ENCODE measurements at regions not wholly inside any gene's neighbourhood (a gene's known extent, or its start where the extent isn't known, plus 50 kb on each side); places are given as distances from the start of the nearest gene placed in this dataset.

GRCh38 chr5:35335752-35336151 lies 105.5 kb upstream of the PRLR start:
- no peak overlapping the region for H3K27ac ChIP-seq (ENCODE audit: low read depth, low read length)
- no peak overlapping the region for H4K8ac ChIP-seq (ENCODE audit: low read depth, low read length)
- no CpG with 5 or more reads among the region's 4 CpGs for WGBS (ENCODE audit: extremely low coverage, insufficient coverage, insufficient read length)

GRCh38 chr5:35333366-35333765 lies 103.1 kb upstream of the PRLR start:
- Histone ChIP-seq H3K4ac (ENCODE audit: low read depth, low read length) (no peak overlapping the region), H2BK12ac (ENCODE audit: low read length) (no peak overlapping the region), H3K4me1 (ENCODE audit: control insufficient read depth in 1 of 2, insufficient read depth in 2 of 2, low read length in 2 of 2) (no peaks in the 10 kb centered on the region), H4K12ac (ENCODE audit: low read depth, low read length) (no peak overlapping the region), H2BK120ac (ENCODE audit: insufficient read depth, low read length, poor library complexity) (no peak overlapping the region), H3K4me2 (ENCODE audit: low read length) (no peak overlapping the region), H3K27me3 (ENCODE audit: insufficient read depth, low read length) (no peaks in the 10 kb centered on the region), H3K79me1 (ENCODE audit: low read length) (peaks cover 2% of the 10 kb centered on the region), H3K14ac (ENCODE audit: low read length) (no peak overlapping the region), H2AK5ac (ENCODE audit: low read length) (no peak overlapping the region), H2AFZ (ENCODE audit: insufficient read depth, low read length, poor library complexity) (no peak overlapping the region), H3K9ac (ENCODE audit: low read length) (no peak overlapping the region), H3K27ac (ENCODE audit: low read depth, low read length) (no peak overlapping the region), H3K4me3 (ENCODE audit: low read depth, low read length) (no peak overlapping the region), H3K18ac (ENCODE audit: low read length) (no peak overlapping the region), H3K23ac (ENCODE audit: low read length) (no peak overlapping the region), H4K8ac (ENCODE audit: low read depth, low read length) (no peak overlapping the region), H4K91ac (ENCODE audit: low read depth, low read length) (no peak overlapping the region), H3K79me2 (ENCODE audit: control insufficient read depth, insufficient read depth, low read length, poor library complexity) (no peaks in the 10 kb centered on the region), H2BK5ac (ENCODE audit: low read depth, low read length, poor library complexity) (no peak overlapping the region), H3K36me3 (ENCODE audit: control insufficient read depth in 1 of 2, insufficient read depth in 2 of 2, low read length in 2 of 2) (no peaks in the 10 kb centered on the region), H3K9me3 (ENCODE audit: insufficient read depth, low read depth, low read length) (no peaks in the 10 kb centered on the region)
- no peak for DNase-seq
- no CpG with 5 or more reads among the region's 3 CpGs for WGBS (ENCODE audit: extremely low coverage, insufficient coverage, insufficient read length)

More at GRCh38 chr5:35335752-35336151, 105.5 kb upstream of the PRLR start:
- H3K9ac ChIP-seq (ENCODE audit: low read length): no peak overlapping the region
- no peak overlapping the region for H2AK5ac ChIP-seq (ENCODE audit: low read length)
- H2AFZ ChIP-seq (ENCODE audit: insufficient read depth, low read length, poor library complexity): no peak overlapping the region
- H3K4ac ChIP-seq (ENCODE audit: low read depth, low read length): no peak overlapping the region
- no peak overlapping the region for H3K23ac ChIP-seq (ENCODE audit: low read length)
- no peak for DNase-seq
- H2BK120ac ChIP-seq (ENCODE audit: insufficient read depth, low read length, poor library complexity): no peak overlapping the region
- no peak overlapping the region for H3K4me3 ChIP-seq (ENCODE audit: low read depth, low read length)
- no peak overlapping the region for H3K4me2 ChIP-seq (ENCODE audit: low read length)
- H2BK12ac ChIP-seq (ENCODE audit: low read length): no peak overlapping the region
- no peak overlapping the region for H4K12ac ChIP-seq (ENCODE audit: low read depth, low read length)
- H3K14ac ChIP-seq (ENCODE audit: low read length): no peak overlapping the region
- no peak overlapping the region for H2BK5ac ChIP-seq (ENCODE audit: low read depth, low read length, poor library complexity)
- peaks cover 6% of the 10 kb centered on the region for H3K79me1 ChIP-seq (ENCODE audit: low read length)
- no peaks in the 10 kb centered on the region for H3K36me3 ChIP-seq (ENCODE audit: control insufficient read depth in 1 of 2, insufficient read depth in 2 of 2, low read length in 2 of 2)
- no peaks in the 10 kb centered on the region for H3K79me2 ChIP-seq (ENCODE audit: control insufficient read depth, insufficient read depth, low read length, poor library complexity)
- H3K4me1 ChIP-seq (ENCODE audit: control insufficient read depth in 1 of 2, insufficient read depth in 2 of 2, low read length in 2 of 2): peaks cover 4% of the 10 kb centered on the region in 2 experiments
- H3K27me3 ChIP-seq (ENCODE audit: insufficient read depth, low read length): no peaks in the 10 kb centered on the region
- H3K9me3 ChIP-seq (ENCODE audit: insufficient read depth, low read depth, low read length): peaks cover 3% of the 10 kb centered on the region
- no peak overlapping the region for H3K18ac ChIP-seq (ENCODE audit: low read length)
- no peak overlapping the region for H4K91ac ChIP-seq (ENCODE audit: low read depth, low read length)

- H2BK5ac ChIP-seq (ENCODE audit: low read depth, low read length, poor library complexity): no peak overlapping the region
- H3K4ac ChIP-seq (ENCODE audit: low read depth, low read length): no peak overlapping the region
- no peaks in the 10 kb centered on the region for H3K79me1 ChIP-seq (ENCODE audit: low read length)
- no peak overlapping the region for H3K4me2 ChIP-seq (ENCODE audit: low read length)
- no peaks in the 10 kb centered on the region for H3K9me3 ChIP-seq (ENCODE audit: insufficient read depth, low read depth, low read length)
- no peak overlapping the region for H3K4me3 ChIP-seq (ENCODE audit: low read depth, low read length)
- H4K8ac ChIP-seq (ENCODE audit: low read depth, low read length): no peak overlapping the region
- DNase-seq: no peak
- no peaks in the 10 kb centered on the region for H3K79me2 ChIP-seq (ENCODE audit: control insufficient read depth, insufficient read depth, low read length, poor library complexity)
- H3K18ac ChIP-seq (ENCODE audit: low read length): no peak overlapping the region
- no peak overlapping the region for H2BK120ac ChIP-seq (ENCODE audit: insufficient read depth, low read length, poor library complexity)
- H3K9ac ChIP-seq (ENCODE audit: low read length): no peak overlapping the region
- no peak overlapping the region for H3K23ac ChIP-seq (ENCODE audit: low read length)
- H2AK5ac ChIP-seq (ENCODE audit: low read length): no peak overlapping the region
- H4K91ac ChIP-seq (ENCODE audit: low read depth, low read length): no peak overlapping the region
- no peaks in the 10 kb centered on the region for H3K36me3 ChIP-seq (ENCODE audit: control insufficient read depth in 1 of 2, insufficient read depth in 2 of 2, low read length in 2 of 2)
- no peak overlapping the region for H2BK12ac ChIP-seq (ENCODE audit: low read length)
- no peak overlapping the region for H3K27ac ChIP-seq (ENCODE audit: low read depth, low read length)
- WGBS (ENCODE audit: extremely low coverage, insufficient coverage, insufficient read length): no CpG with 5 or more reads among the region's 8 CpGs
- no peaks in the 10 kb centered on the region for H3K27me3 ChIP-seq (ENCODE audit: insufficient read depth, low read length)
- H3K4me1 ChIP-seq (ENCODE audit: control insufficient read depth in 1 of 2, insufficient read depth in 2 of 2, low read length in 2 of 2): no peaks in the 10 kb centered on the region
- no peak overlapping the region for H3K14ac ChIP-seq (ENCODE audit: low read length)
- no peak overlapping the region for H2AFZ ChIP-seq (ENCODE audit: insufficient read depth, low read length, poor library complexity)
- H4K12ac ChIP-seq (ENCODE audit: low read depth, low read length): no peak overlapping the region
These were observed 102.0 kb upstream of the PRLR start for GRCh38 chr5:35331956-35332950.

GRCh38 chr5:35325836-35326235 lies 95.5 kb upstream of the PRLR start:
- H4K8ac ChIP-seq (ENCODE audit: low read depth, low read length): no peak overlapping the region
- no peaks in the 10 kb centered on the region for H3K79me2 ChIP-seq (ENCODE audit: control insufficient read depth, insufficient read depth, low read length, poor library complexity)
- no peaks in the 10 kb centered on the region for H3K36me3 ChIP-seq (ENCODE audit: control insufficient read depth in 1 of 2, insufficient read depth in 2 of 2, low read length in 2 of 2)
- H2BK120ac ChIP-seq (ENCODE audit: insufficient read depth, low read length, poor library complexity): no peak overlapping the region
- no peak overlapping the region for H2BK5ac ChIP-seq (ENCODE audit: low read depth, low read length, poor library complexity)
- no peak overlapping the region for H3K4me2 ChIP-seq (ENCODE audit: low read length)
- H3K4me3 ChIP-seq (ENCODE audit: low read depth, low read length): no peak overlapping the region
- H3K23ac ChIP-seq (ENCODE audit: low read length): no peak overlapping the region
- no peak overlapping the region for H4K91ac ChIP-seq (ENCODE audit: low read depth, low read length)
- H3K9me3 ChIP-seq (ENCODE audit: insufficient read depth, low read depth, low read length): no peaks in the 10 kb centered on the region
- H3K14ac ChIP-seq (ENCODE audit: low read length): no peak overlapping the region
- no peak overlapping the region for H3K18ac ChIP-seq (ENCODE audit: low read length)
- no CpG with 5 or more reads among the region's 3 CpGs for WGBS (ENCODE audit: extremely low coverage, insufficient coverage, insufficient read length)
- H2AK5ac ChIP-seq (ENCODE audit: low read length): no peak overlapping the region
- H3K4me1 ChIP-seq (ENCODE audit: control insufficient read depth in 1 of 2, insufficient read depth in 2 of 2, low read length in 2 of 2): no peaks in the 10 kb centered on the region
- H4K12ac ChIP-seq (ENCODE audit: low read depth, low read length): no peak overlapping the region
- H3K27ac ChIP-seq (ENCODE audit: low read depth, low read length): no peak overlapping the region
- no peak overlapping the region for H2AFZ ChIP-seq (ENCODE audit: insufficient read depth, low read length, poor library complexity)
- no peaks in the 10 kb centered on the region for H3K79me1 ChIP-seq (ENCODE audit: low read length)
- no peak overlapping the region for H3K9ac ChIP-seq (ENCODE audit: low read length)
- H2BK12ac ChIP-seq (ENCODE audit: low read length): no peak overlapping the region
- no peaks in the 10 kb centered on the region for H3K27me3 ChIP-seq (ENCODE audit: insufficient read depth, low read length)
- H3K4ac ChIP-seq (ENCODE audit: low read depth, low read length): no peak overlapping the region
- DNase-seq: no peak

Measured in trophoblast cell (in vitro differentiated cells and primary cell).